ENCODE measurements at regions not wholly inside any gene's neighbourhood (a gene's known extent, or its start where the extent isn't known, plus 50 kb on each side); places are given as distances from the start of the nearest gene placed in this dataset.
A peak's percentile ranks its signal among the peaks of the same experiment; 100 is the strongest.
"Not testable (repeated sequence)": the region's sequence is repeated elsewhere in the genome, so short reads cannot be mapped to it uniquely, and the experiment has no call there.

- peak; percentile 93 for DNase-seq (ENCODE audit: low spot score)
Observed at GRCh38 chr20:48329676-48330664, 497.8 kb downstream of the PREX1 start.

- no peak for DNase-seq (ENCODE audit: low spot score)
Observed at GRCh38 chr20:48329031-48329615, 498.7 kb downstream of the PREX1 start.

- DNase-seq (ENCODE audit: low spot score), result not testable (repeated sequence)
Observed at GRCh38 chr20:48327848-48328247, 500.0 kb downstream of the PREX1 start.

GRCh38 chr20:48326868-48327267 is 500.9 kb downstream of the PREX1 start:
- no peak for DNase-seq (ENCODE audit: low spot score)

GRCh38 chr20:48326434-48326691 is 501.4 kb downstream of the PREX1 start:
- no peak for DNase-seq (ENCODE audit: low spot score)

- DNase-seq (ENCODE audit: low spot score), result no peak
Observed at GRCh38 chr20:48325656-48326433, 502.0 kb downstream of the PREX1 start.

GRCh38 chr20:48324744-48325143 is 503.1 kb downstream of the PREX1 start:
- DNase-seq (ENCODE audit: low spot score), result no peak

GRCh38 chr20:48321271-48321670 is 506.5 kb downstream of the PREX1 start:
- DNase-seq (ENCODE audit: low spot score), result no peak

GRCh38 chr20:48319943-48320584 is 507.7 kb downstream of the PREX1 start:
- DNase-seq (ENCODE audit: low spot score), result no peak

GRCh38 chr20:48317578-48317977 is 510.2 kb downstream of the PREX1 start:
- no peak for DNase-seq (ENCODE audit: low spot score)

GRCh38 chr20:48314925-48315592 is 512.7 kb downstream of the PREX1 start:
- no peak for DNase-seq (ENCODE audit: low spot score)

- DNase-seq (ENCODE audit: low spot score), result no peak
Observed at GRCh38 chr20:48313324-48313723, 514.5 kb downstream of the PREX1 start.

- DNase-seq (ENCODE audit: low spot score), result no peak
Observed at GRCh38 chr20:48311956-48312355, 515.8 kb downstream of the PREX1 start.

- DNase-seq (ENCODE audit: low spot score), result no peak
Observed at GRCh38 chr20:48310305-48310704, 517.5 kb downstream of the PREX1 start.

GRCh38 chr20:48309293-48309692 is 518.5 kb downstream of the PREX1 start:
- DNase-seq (ENCODE audit: low spot score), result no peak

GRCh38 chr20:48308882-48309281 is 518.9 kb downstream of the PREX1 start:
- no peak for DNase-seq (ENCODE audit: low spot score)

- no peak for DNase-seq (ENCODE audit: low spot score)
Observed at GRCh38 chr20:48308232-48308781, 519.5 kb downstream of the PREX1 start.

- DNase-seq (ENCODE audit: low spot score), result no peak
Observed at GRCh38 chr20:48307277-48307676, 520.5 kb downstream of the PREX1 start.

- DNase-seq (ENCODE audit: low spot score), result no peak
Observed at GRCh38 chr20:48302844-48303542, 517.7 kb upstream of the SULF2 start.

GRCh38 chr20:48302149-48302548 is 516.9 kb upstream of the SULF2 start:
- DNase-seq (ENCODE audit: low spot score), result no peak

GRCh38 chr20:48301189-48301588 is 515.9 kb upstream of the SULF2 start:
- DNase-seq (ENCODE audit: low spot score), result no peak

Measured in COLO829 (cell line).